ENCODE measurements at regions not wholly inside any gene's neighbourhood (a gene's known extent, or its start where the extent isn't known, plus 50 kb on each side); places are given as distances from the start of the nearest gene placed in this dataset.
"Not testable (repeated sequence)": the region's sequence is repeated elsewhere in the genome, so short reads cannot be mapped to it uniquely, and the experiment has no call there.

DNA sequence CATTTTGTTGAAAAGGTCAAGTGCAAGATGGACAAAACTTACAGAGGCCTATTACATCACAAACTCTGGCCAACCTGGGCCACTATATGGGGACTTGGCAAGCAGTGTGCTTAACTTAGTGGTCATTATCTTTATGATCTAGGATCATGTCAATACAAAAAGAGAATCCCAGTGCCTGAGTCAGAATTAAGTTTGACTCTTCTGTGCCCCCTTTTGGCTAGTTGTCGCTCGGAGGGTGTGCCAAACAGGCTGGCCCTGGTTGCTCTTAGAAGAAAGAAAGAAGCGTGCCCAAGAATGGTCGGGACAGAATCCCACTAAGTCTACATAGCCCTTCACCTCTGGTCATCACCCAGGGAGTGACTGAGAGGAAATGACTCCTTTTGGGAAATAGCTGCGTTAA is 100.1 kb downstream of the EIF4E start:
- peak; percentile 10 for DNase-seq

- DNase-seq, result no peak
Observed at GRCh38 chr4:98827661-98828060, 101.3 kb downstream of the EIF4E start.

- no peak for DNase-seq
Observed at GRCh38 chr4:98822144-98822543, 106.8 kb downstream of the EIF4E start.

- DNase-seq, result not testable (repeated sequence)
Observed at GRCh38 chr4:98818116-98818515, 110.8 kb downstream of the EIF4E start.

DNA sequence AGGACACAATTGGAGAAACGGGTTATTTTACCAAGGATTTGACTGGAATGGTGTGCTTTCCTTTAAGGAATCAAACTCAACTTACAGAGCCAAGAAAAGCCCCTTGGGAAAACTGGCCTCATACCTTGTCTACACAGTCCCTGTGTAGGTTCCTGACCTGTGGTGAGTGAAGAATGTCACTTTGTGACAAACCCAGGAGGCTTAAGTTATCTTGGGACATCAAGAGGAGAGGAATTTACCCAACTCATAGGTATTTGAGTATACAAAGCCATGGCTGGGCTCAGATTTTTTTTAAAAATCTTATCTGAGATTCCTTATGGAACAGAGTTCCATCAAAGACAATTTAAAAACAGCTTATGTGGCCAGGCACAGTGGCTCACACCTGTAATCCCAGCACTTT is 112.1 kb downstream of the EIF4E start:
- no peak for DNase-seq

GRCh38 chr4:98816386-98816785 is 112.5 kb downstream of the EIF4E start:
- no peak for DNase-seq

DNA sequence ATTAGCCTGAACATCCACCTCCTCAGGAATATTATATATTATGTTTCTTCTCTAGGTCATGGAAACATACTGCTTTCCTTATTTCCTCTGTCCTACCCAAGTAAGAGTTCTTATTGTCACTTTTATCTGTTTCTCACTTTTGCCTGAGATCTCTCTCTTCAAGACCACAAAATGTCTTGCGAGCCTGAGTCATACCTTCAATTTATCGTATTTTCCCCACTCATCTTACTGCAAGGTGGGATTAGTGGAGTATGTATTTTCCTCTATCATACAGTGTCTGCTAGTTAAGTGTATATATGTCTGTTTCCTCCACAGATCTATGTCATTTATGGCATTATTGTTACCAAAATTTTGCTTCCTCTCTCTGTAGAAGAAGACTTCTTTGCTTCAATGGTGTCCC is 124.5 kb downstream of the EIF4E start:
- DNase-seq, result no peak

DNA sequence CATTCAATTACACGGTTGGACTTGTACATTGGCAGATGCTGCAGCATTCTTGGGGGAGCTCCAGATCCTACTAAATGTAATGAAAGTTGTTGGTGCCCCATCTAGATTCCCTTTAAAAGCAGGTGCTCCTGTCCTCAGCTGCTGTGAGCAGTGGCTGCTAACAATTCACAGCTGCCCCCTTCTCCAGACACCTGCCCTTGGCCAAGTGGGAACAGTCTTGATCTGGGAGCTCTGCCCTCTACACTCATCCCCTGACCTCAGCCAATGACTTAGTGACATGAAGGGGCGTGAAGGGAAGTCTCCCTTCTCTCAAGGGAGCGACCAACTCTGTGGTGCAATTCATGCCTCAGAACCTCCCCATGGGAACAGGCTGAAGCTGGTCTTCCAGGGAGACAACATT is 125.7 kb downstream of the EIF4E start:
- no peak for DNase-seq

DNA sequence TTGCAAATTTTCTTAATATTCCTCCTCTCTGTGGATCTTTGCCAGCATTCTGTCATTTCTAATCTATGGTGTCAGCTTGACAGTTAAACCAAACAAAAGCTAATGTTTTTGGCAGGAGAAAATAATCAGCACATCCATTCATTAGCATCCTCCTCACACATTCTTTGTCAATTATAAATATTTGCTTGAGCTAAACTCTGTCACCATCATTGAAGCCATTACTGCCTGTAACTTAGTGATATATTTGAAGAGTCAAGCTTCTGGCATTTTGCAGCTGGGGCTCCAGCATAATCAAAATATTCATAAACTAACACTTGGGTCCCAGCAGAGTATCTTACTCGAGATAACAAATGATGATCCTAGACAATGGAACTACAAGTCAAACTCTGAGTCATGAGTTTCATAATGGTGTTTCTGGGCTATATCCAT is 126.1 kb downstream of the EIF4E start:
- no peak for DNase-seq

DNA sequence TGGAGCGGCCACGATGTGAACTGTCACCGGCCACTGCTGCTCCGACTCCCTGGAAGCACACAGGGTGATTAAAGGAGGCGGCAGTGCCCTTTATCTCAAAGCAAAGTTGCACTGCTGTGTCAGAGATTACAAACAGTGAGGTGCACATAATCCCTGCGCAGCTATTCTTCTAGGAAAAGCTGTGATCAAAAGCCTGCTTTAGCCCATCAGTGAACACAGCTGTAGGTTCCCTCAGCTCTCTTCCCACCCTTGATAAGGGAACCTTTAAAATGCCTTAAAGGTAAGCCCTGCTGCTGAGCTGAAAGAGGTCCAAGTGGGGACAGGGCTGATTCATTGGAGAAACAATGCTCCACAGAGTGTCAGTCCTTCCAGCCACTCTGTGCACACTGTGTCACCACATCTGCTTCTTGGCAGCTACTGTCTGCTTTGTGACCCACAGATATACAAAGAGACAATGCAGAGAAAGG is 127.6 kb downstream of the EIF4E start:
- no peak for DNase-seq

DNA sequence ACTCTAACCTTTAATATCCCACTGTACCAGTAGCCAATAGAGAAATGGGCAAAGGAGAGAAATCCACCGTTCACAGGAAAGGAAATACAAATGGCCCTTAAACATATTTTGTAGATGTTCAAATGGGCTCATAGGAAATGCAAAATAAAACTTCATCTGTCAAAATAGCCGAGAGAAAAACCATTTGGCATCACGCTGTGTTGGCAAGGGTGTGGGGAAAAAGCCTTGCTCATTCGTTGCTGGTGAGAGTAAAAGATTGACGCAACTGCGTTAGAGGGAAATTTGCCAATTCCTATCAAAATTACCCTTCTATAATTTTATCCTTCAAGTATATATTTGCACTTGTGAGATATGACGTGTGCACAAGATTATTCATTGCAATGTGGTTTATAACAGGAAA is 131.9 kb downstream of the EIF4E start:
- DNase-seq, result no peak

GRCh38 chr4:98794565-98795205 is 134.2 kb downstream of the EIF4E start:
- DNase-seq, result peak; percentile 68

DNA sequence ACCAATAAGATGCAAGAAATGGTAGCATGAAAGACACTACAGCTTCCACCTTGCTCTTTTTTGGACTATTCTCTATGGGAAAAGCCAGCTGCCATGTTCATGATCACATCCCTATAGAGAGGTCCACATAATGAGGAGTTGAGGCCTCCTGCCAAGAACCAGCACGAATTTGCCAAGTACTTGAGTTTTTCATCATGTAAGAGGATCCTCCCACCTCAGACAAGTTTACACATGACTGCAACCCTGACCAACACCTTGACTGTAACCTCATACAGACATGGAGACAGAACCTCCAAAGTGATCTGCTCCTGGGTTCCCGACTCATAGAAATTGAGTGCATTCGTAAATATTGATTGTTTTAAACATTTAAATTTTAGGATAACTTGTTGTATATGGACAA is 135.2 kb upstream of the TSPAN5 start:
- DNase-seq, result no peak

DNA sequence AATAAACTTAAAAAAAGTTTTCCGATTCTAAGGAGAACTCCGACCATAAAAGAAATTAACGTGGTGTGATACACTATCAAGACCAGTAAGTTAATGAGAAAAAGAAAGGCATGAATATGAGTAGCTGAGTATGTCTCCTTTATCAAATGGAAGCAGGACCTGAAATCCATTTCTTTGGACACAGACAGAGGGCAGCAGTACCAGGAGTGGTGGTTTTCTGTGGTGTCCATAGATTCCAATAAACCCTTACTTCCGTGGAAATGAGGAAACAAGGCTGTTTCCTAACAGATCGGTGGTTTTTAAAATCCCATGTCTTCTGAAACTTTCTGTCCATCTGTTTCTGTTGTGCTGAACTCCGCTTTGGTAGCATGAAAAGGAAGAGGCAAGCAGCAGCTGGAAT is 128.5 kb upstream of the TSPAN5 start:
- no peak for DNase-seq

- no peak for DNase-seq
Observed at GRCh38 chr4:98784947-98785706, 126.7 kb upstream of the TSPAN5 start.

- no peak for DNase-seq
Observed at GRCh38 chr4:98781641-98782357, 123.4 kb upstream of the TSPAN5 start.

GRCh38 chr4:98780926-98781325 is 122.5 kb upstream of the TSPAN5 start:
- DNase-seq, result no peak

- DNase-seq, result no peak
Observed at GRCh38 chr4:98779088-98779487, 120.7 kb upstream of the TSPAN5 start.

- DNase-seq, result no peak
Observed at GRCh38 chr4:98778206-98778605, 119.8 kb upstream of the TSPAN5 start.

DNA sequence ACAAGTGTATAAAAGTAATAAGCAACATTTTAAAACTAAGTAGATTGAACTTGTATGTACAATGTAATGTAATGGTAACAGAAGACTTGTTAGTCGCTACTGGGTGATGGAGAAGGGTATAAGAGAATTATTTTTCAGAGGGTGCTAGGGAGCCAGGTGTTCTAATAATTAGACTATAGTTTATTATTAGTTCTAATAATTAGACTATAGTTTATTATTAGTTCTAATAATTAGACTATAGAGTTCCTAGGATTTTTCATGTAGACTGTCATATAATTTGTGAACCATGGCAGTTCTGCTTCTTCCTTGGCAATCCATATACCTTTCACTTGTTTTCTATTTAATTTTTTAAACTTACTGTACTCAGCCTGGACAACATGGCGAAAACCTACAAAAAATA is 117.3 kb upstream of the TSPAN5 start:
- DNase-seq, result no peak

DNA sequence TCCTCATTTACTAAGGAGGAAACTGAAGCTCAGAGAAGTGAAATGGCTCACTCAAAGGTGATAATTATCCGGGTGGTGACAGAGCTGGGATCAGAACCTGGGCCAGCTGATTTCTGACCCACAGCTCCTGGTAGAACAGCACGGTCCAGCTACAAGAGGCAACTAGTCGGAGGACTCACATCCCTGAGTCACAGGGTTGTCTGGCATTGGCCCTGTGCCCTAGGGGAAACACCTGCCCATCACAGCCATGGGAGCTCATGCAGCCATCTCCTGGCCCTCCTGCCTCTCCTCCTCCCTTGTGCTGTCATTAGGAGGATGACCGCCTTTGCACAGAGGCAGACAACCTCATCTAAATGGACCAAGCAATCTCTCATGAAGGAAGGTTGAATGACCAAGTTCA is 115.2 kb upstream of the TSPAN5 start:
- DNase-seq, result no peak

DNA sequence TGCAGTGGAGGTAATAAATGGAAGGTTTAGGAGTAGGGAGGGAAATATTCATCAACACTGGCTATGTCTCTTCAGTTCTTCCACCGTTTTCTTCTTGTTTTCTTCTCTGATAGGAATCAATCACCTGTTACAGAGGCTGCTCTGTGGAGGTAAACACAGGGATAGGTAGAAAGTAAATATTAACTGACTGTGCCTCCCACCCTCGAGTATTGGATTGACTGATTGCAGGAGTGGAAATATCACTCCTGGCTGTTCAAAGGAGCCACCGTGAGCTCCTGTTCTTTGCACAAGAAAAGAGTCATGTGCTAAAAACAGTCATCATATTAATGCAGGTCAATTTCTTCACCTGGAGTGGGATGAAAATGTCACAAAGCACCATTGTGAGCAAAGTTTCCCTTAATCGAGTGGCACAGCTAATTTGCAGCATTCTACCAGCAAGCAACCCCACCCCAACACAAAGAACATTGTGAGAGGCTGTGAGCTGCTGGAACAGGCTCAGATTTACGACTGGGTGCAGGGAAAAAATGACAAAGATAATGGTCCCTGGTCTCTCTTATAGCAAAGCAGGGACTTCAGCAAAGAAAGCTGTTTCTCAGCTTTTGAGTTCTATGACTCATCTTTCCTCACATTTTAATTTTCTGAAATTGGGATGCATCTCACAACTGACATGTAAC is 113.7 kb upstream of the TSPAN5 start:
- no peak for DNase-seq

GRCh38 chr4:98765771-98766170 is 107.4 kb upstream of the TSPAN5 start:
- no peak for DNase-seq

All from stimulated activated CD4-positive, alpha-beta T cell treated with anti-CD3 and anti-CD28 coated beads, Interleukin-1b, Interleukin-23, amount 100 ng/mL, for 48 hours (primary cell).